Motor neuron (in vitro differentiated cells): ENCODE measurements at regions not wholly inside any gene's neighbourhood (a gene's known extent, or its start where the extent isn't known, plus 50 kb on each side); places are given as distances from the start of the nearest gene placed in this dataset.
"Not testable (repeated sequence)": the region's sequence is repeated elsewhere in the genome, so short reads cannot be mapped to it uniquely, and the experiment has no call there.

Experiments used
- ATAC-seq, 8 experiments: fragments of 200-7000 bp; cut with Tn5 transposase; replicated peaks in 6 of 8; 2 replicates each; pipeline ENCODE4 v1.8.0; 2021; ENCODE audit warnings: mild to moderate bottlenecking in 8 of 8, moderate library complexity in 8 of 8
- H3K27ac ChIP-seq, 2 donors: fragments of 250-450 bp; sonication (Bioruptor Pico); 2 replicates each; pipeline ENCODE4 v1.9.0; 2021; ENCODE audit warnings: antibody characterized with exemption in 2 of 2, mild to moderate bottlenecking in 2 of 2, moderate library complexity in 1 of 2
- H3K4me1 ChIP-seq, 2 donors: fragments of 250-450 bp; sonication (Bioruptor Pico); replicated peaks in 1 of 2; 2 replicates each; pipeline ENCODE4 v1.6.1; 2021; ENCODE audit warnings: antibody characterized with exemption in 2 of 2, mild to moderate bottlenecking in 2 of 2, moderate library complexity in 1 of 2
- H3K4me3 ChIP-seq, 5 donors: fragments of 250-450 bp; sonication (Bioruptor Pico); 2 replicates each; pipeline ENCODE4 v1.9.0; 2021; ENCODE audit warnings: antibody characterized with exemption in 5 of 5, mild to moderate bottlenecking in 5 of 5, moderate library complexity in 4 of 5
- WGBS, 10 experiments: fragments of 450-650 bp; shearing (Covaris generic); methylation state at CpG; one replicate each; pipeline ENCODE4 v1.0.0; 2022; 5-methylcytosine and 5-hydroxymethylcytosine counted together
- in situ Hi-C, 9 experiments: fragments of 400-800 bp; cut with MboI; loops; one replicate each; pipeline ENCODE4 v1.15.0; 2021; ENCODE audit warnings: low sequenced_read_pairs in 9 of 9, low pct_unique_long_range_greater_than_20kb in 2 of 9; ENCODE audit not compliant: unreplicated experiment in 9 of 9

DNA sequence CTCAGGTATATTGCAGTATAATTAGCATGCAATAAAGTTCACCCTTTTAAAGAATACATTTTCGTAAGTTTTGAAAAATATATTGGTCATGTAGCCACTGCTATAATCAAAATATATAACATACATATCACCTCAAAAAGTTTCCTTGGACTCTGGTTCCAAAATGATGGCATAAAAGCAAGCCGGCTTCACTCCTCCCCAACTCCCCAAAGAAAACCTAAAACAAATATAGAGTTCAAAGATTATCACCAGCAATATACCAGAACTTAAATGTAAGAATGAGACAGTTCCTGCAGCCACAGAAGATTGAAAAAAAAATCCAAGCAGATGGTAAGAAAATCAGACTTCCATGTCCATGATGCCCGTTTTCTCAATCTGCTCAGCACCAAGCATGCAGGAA lies 104.3 kb downstream of the APIP start:
- 35 to 100% (median 81%) methylated on average over 1 to 3 of the region's 3 CpGs for WGBS, 10 experiments
- in situ Hi-C loops = no loop called here

DNA sequence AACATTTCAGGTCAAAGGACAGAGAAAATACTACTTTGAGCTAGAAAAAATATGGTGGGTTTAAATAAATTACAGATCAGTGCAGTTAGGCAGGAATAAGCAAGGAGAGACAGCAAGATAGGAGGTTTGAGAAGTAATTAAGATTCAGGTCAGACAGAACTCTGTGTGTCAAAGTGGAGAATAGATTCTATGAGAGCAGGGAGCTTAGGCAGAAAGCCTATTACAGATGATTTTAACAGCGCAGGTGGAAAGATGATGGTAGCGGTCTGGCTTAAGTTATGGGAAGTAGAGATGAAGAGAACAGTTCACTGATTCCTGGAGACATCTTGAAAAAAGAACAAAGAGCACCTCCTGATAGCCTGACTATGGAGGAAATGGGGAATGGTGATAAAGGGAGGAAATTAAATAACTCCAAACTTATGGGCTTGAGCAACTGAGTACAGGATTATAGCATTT lies 106.0 kb downstream of the APIP start:
- Histone ChIP-seq H3K27ac (no peak overlapping the region), H3K4me3 (no peak overlapping the region), H3K4me1 (no peaks in the 10 kb centered on the region)
- ATAC-seq = no peak
- in situ Hi-C loops = no loop called here
- WGBS, 10 experiments = 60 to 100% (median 90%) methylated on average over 1 to 2 of the region's 2 CpGs

More for the DNA sequence above, 104.3 kb downstream of the APIP start:
- no peaks in the 10 kb centered on the region for H3K4me1 ChIP-seq
- ATAC-seq = no peak
- no peak overlapping the region for H3K4me3 ChIP-seq
- H3K27ac ChIP-seq = no peak overlapping the region

DNA sequence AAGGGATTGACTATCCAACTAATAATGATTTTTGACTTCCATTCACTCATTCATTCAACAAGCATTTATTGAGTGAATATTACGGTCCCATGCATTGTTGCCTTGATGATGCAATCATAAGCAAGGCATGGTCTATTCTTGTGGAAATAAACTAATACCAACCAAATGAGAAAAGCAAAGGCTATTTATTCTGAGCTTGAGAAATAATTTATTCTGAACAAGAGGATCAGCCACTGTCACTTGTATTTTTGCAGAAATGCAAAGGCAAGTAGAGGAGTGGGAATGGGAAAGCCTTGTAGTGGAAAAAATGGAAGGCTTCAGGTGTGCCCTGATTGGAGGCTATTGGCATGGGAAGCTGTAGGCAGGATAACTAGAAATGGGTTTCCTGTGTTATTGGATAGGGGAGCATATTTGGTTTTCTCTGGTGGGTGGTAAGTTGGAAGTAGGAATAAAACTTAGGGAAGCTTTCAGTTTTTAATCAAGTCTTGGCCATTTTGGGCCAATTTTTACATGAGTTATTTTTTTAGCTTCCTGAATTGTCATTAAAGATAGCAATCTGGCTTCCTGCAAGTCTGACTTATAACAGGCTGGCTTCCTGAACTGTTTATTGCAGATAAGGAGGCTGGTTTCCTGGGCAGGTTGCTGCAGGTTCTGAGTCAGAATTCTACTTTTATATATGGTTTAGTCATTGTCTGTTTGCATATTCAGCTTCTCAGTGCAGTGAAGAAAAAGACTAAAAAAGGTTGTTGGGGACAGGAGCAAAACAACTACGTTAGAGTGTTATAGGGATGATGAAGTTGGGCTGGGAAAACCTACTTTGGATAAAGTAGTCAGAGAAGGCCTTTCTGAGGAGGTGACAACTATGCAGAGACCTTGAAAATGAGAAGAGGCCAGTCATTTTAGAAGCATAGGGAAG lies 106.7 kb downstream of the APIP start:
- WGBS, 10 experiments = 40 to 100% (median 71%) methylated on average over 1 to 2 of the region's 2 CpGs
- H3K4me1 ChIP-seq = no peaks in the 10 kb centered on the region
- H3K27ac ChIP-seq = no peak overlapping the region
- H3K4me3 ChIP-seq = no peak overlapping the region
- in situ Hi-C loops = no loop called here
- ATAC-seq = peak in 2 of 8 experiments; percentile 93 to 96

DNA sequence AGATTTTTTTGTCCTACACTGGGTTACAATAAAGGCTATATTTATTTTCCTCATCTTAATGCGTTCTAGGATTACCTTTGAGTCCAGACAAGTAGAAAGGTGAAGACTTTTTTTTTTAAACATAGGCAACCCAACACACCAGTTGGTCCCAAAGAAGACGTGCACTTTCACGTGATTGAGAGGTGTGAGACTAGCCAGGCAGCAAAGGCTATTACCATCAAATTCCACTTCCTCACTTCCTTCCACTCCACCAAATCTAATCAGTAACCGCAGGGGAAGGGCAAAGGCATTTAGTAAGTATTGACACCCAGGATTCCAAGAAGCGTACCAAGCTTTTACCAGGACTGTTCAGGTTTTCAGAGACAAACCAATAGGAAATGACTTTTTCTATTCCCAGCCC lies 109.3 kb downstream of the APIP start:
- Histone ChIP-seq H3K4me1 (no peaks in the 10 kb centered on the region), H3K4me3 (no peak overlapping the region), H3K27ac (no peak overlapping the region)
- in situ Hi-C loops = no loop called here
- ATAC-seq = no peak
- WGBS, 10 experiments = 20 to 100% (median 94%) methylated on average over 1 to 4 of the region's 5 CpGs; no CpG with 5 or more reads in 1 of the 10 experiments

DNA sequence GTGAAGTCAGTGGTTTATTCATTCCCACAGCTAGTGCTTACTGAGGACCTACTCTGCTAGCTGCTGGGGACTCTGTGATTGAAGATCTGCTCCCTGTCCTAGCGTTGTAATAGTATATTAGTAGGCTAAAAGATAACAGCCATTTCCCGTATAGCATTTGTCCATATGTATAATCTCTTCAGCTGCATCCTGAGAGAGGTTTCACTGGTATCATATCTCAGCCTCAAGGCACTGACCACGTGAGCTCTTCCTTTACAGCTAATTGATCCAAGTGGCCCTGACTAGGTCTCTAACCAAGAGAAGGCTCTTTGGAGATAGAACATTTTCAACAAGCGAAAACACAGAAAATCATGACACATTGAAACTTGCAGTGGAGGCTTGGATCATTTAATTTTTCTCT lies 110.2 kb downstream of the APIP start:
- H3K4me1 ChIP-seq = no peaks in the 10 kb centered on the region
- H3K27ac ChIP-seq = no peak overlapping the region
- WGBS, 10 experiments = 68 to 100% (median 92%) methylated on average over 1 to 4 of the region's 4 CpGs; no CpG with 5 or more reads in 2 of the 10 experiments
- in situ Hi-C loops = no loop called here
- no peak for ATAC-seq
- no peak overlapping the region for H3K4me3 ChIP-seq

DNA sequence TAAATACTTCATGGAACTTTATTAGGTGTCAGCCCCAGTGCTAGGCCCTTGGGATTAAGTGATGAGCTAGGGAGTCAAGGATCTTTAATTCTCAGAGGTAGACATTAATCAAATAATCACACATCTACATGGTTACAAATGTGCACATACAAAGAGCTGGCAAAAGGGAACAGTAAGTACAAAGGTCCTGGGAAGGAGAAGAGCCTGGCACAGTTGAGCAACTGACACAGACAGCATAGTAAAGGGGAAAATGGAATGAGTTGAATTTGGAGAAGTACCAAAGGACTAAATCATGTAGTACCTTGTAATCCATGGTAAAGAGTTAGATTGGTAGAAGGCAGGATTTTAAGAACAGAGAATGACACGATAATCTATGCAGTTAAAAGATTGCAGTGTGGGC lies 116.3 kb downstream of the APIP start:
- Histone ChIP-seq H3K27ac (no peak overlapping the region), H3K4me1 (no peaks in the 10 kb centered on the region), H3K4me3 (no peak overlapping the region)
- in situ Hi-C loops = no loop called here
- ATAC-seq = no peak
- WGBS, 10 experiments = 22 to 100% (median 80%) methylated on average over 1 of the region's 1 CpG; no CpG with 5 or more reads in 3 of the 10 experiments

DNA sequence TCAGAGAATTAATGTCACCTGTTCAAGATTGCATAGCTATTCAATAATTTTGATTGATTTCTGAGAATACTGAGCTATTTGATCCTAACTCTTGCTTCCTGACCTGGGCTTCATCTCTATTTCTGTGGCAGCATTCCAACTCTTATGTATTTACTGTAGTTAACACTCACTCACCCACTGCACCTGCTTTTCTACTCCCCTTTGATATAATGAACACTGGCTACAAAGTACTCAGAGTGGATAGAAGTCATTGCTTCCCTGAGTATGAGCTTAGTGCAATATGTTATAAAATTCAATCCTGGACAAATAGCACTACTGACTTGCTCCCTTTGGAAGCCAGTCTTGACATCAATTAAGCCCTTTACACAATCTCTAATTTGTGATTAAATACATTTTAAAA lies 117.2 kb downstream of the APIP start:
- in situ Hi-C loops = no loop called here
- H3K4me1 ChIP-seq = no peaks in the 10 kb centered on the region
- no peak for ATAC-seq
- H3K27ac ChIP-seq = no peak overlapping the region
- H3K4me3 ChIP-seq = no peak overlapping the region

DNA sequence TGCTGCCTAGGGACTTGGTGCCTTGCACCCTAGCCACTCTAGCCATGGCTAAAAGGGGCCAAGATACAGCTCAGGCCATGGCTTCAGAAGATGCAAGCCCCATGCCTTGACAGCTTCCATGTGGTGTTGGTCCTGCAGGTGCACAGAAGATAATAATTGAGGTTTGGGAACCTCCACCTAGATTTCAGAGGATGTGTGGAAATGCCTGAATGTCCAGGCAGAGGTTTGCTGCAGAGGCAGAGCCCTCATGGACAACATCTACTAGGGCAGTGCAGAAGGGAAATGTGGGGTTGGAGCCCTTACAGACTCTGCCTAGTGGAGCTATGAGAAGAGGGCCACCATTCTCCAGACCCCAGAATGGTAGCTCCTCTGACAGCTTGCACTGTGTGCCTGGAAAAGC lies 118.7 kb downstream of the APIP start:
- ATAC-seq, H3K27ac ChIP-seq, H3K4me3 ChIP-seq, H3K4me1 ChIP-seq, in situ Hi-C loops: not testable (repeated sequence)

DNA sequence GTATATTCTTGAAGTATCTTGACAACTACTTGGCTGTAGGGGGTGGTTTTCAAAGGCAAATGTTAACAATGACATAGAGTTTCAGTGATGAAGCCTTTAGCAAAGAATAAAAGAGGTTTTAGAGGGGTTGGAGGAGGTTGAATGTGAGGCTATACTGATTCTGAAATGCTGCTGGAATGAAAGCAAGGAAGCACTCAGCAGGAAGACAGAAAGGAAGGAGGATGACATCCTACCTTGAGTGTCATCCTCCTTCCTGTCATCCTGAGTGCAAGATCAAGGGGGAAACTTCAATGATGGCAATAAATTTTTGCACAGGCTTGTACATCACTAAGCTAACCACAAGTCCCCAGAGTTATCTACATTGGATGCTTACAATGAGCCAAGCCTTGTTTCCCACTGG lies 120.5 kb downstream of the APIP start:
- in situ Hi-C loops = no loop called here
- no peak overlapping the region for H3K27ac ChIP-seq
- H3K4me3 ChIP-seq = no peak overlapping the region
- ATAC-seq = no peak
- peaks cover 0 to 4% of the 10 kb centered on the region in 2 donors for H3K4me1 ChIP-seq

DNA sequence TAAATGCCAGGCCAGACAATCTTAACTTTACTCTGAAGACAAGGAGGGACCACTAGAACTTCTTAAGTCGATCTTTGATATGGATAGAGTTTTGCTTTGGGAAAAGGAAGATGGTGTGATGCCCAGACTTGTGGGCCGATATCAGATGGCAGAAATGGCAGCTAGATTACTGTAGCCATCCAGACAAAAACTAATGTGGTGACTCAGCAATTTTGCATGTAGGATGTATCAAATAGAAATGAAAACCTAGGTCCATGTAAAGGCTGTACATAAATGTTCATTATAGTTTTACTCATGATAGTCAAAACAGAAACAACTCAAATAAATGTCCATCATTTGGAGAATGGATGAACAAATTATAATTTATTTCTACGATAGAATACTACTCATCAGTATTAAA lies 121.5 kb downstream of the APIP start:
- in situ Hi-C loops = no loop called here
- no peak for ATAC-seq
- Histone ChIP-seq H3K4me1 (peaks cover 0 to 4% of the 10 kb centered on the region in 2 donors), H3K4me3 (no peak overlapping the region), H3K27ac (no peak overlapping the region)
- WGBS, 10 experiments = 60 to 100% (median 84%) methylated on average over 1 to 3 of the region's 3 CpGs

DNA sequence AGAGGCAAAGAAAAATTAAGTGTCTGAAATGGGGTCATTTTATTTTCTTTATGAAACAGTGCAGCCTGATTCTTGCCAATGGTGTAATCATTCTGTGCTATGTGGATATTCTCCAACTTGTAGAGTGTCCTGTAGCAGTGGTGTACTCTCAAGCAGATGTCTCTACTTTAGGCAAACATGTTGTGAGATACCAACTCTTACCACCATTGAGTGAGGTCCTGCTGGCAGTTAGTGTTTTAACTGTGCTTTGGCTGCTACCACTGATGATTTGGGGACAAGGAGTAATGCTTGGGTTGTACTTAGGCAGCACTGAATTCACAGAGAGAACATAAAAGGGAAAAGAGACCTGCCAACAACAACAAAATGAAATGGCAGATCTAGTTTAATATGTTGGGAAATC lies 122.5 kb downstream of the APIP start:
- ATAC-seq = no peak
- Histone ChIP-seq H3K4me1 (peaks cover 0 to 4% of the 10 kb centered on the region in 2 donors), H3K4me3 (no peak overlapping the region), H3K27ac (no peak overlapping the region)
- in situ Hi-C loops = no loop called here

DNA sequence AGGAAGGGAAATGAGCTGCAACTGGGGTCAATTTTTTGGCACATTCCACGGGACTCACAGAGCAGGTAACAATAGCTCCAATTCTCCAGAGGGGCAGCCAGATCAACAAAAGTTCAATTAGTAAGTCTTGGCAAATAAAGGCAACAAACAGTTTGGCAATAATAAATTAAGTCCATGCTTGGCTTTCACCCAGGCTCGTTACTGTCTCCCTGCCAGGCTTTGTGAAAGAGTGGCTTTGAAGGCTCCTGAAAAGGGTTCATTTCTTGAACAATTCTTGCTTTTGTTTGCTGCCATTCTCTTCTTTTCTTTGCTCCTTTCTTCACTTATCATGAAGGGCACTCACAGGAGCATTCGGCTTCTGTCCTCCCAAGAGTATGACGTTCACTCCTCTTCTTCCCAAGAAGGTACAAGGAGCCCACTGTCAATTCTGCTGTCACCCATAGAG lies 123.3 kb downstream of the APIP start:
- ATAC-seq = peak in 3 of 8 experiments; percentile 55 to 85 (median 59)
- Histone ChIP-seq H3K27ac (no peak overlapping the region), H3K4me1 (peaks cover 0 to 4% of the 10 kb centered on the region in 2 donors), H3K4me3 (no peak overlapping the region)
- in situ Hi-C loops = no loop called here
- WGBS, 10 experiments = 0 to 75% (median 21%) methylated on average over 1 to 4 of the region's 4 CpGs; no CpG with 5 or more reads in 2 of the 10 experiments

DNA sequence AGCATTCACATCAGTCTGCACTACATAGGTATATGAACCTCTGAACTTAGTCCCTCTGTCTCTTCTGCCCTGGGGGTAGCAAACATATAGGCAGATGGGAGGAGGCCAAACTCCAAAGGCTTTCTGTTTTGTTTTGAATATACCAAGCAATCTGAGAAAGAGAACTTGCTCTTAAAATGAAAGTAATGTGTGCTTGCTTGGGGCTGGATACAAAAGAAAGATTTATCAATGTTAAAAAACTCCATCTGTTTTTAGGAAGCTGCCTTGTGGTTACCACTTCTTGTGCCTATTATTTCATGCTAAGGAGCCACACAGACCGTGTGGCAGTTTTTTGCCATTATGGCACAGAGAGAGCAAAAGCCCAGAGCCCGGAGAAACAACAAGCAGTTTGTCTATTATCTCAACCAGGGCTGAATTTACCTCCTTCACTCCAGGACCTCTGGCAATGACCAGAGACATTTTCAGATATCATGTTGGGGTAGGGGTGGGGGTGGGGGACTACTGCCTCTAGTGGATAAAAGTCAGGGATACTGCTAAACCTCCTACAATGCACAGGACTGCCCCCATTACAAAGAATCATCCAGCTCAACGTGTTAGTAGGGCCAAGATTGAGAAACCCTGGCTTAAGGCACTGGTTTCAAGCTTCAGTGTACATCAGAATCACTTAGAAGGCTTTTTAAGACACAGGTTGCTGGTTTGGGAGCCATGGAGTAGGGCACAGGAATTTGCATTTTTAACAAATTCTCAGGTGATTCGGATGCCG lies 124.2 kb downstream of the APIP start:
- in situ Hi-C loops = no loop called here
- H3K4me1 ChIP-seq = peaks cover 0 to 4% of the 10 kb centered on the region in 2 donors
- H3K4me3 ChIP-seq = no peak overlapping the region
- no peak overlapping the region for H3K27ac ChIP-seq
- ATAC-seq = no peak
- 40 to 100% (median 76%) methylated on average over 1 to 4 of the region's 5 CpGs; no CpG with 5 or more reads in 5 of the 10 experiments for WGBS, 10 experiments
